Suppressor macrophage (primary cell): ENCODE measurements at regions not wholly inside any gene's neighbourhood (a gene's known extent, or its start where the extent isn't known, plus 50 kb on each side); places are given as distances from the start of the nearest gene placed in this dataset.
"Not testable (repeated sequence)": the region's sequence is repeated elsewhere in the genome, so short reads cannot be mapped to it uniquely, and the experiment has no call there.

Source experiments
- DNase-seq, 4 experiments: peaks; one replicate each; pipeline ENCODE4 v3.0.0-alpha.2; 2020 to 2022

- no peak for DNase-seq
These were observed 483.6 kb downstream of the GBE1 start for GRCh38 chr3:81277853-81278252.

- no peak for DNase-seq
These were observed 486.8 kb downstream of the GBE1 start for GRCh38 chr3:81274671-81275070.

DNA sequence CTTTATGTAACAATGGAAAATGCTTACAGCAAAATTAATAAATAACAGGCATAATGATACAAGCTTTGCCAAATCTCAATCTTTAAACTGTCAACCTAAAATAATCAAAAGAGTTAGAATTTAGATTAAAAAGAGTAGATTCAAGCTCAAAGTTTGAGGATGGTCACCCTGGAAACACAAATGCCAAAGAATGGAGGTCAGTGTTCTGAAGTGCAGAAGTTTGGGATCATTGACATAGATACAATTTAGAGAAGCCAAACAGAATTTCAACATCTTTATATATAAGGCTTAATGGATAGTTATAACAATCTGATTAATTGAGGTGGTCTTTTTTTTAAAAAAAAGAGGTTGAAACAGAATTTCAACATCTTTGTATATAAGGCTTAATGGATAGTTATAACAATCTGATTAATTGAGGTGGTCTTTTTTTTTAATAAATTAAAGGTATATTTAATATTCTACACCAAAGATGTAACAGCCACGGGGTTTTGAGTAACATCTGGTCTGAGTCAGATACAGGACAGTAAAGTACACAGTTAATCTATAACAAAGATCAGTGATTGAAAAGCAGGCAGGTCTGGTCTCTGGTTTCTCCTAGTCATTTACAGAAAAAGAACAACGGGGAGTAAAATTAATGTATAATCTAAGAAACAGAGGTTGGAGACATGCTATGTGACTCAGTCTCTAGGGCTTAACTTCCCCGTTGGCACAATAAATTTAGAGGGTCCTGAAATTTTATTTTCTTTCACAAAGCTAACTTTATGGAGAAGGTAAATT lies 490.7 kb downstream of the GBE1 start:
- DNase-seq: no peak

DNA sequence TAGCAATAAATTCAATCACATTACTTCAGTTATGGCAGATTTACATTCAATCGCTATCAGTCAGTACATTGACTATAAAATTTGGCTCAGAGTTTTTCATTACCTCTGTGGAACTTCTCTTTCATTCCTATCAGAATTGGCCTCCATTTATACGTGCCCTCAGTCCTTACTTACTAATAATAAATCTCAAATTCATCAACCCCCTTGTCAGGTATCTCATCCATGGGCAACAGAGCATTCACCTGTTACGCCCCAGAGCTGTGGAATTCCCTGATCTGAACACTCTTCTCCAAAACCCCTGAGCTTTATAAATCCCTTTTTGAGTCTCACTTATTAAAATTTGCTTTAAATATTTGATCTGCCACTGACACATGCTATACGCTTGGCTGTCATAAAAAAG lies 492.9 kb downstream of the GBE1 start:
- DNase-seq: no peak

DNA sequence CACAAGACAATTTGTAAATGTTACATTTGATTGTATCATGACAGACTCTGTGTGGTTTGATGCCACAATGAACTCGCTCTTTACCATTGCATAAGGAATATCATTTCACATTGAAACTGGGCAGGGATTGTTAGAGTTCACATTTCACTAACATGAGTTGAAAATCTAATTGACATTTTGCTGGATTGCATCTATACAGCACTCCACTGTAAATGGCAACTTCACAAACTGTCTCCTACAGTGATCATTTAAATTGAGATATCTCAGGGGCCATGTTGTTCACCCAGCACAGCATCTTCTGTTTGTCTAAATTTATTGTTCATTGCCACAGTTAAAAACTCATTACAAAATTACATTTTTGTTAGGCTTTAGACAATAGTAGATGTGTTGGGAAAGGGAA lies 499.4 kb downstream of the GBE1 start:
- no peak for DNase-seq

DNA sequence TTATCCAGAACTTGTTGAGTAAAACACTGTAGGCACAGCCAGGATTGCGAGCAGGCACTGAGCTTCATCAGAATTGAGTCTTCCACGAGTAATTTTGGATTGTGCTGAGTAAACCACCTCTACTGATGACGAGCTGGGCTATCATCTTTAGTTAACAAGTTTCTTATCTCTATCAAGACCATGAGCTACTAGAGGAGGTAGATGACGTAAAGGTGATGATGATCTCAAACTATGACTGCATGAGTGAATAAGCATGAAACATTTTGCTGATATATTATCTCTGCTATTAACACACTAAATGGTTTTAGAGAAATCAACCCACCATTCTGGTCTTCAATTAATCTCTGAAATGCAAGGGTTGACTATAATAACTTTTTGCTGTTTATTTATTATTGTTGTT lies 506.0 kb downstream of the GBE1 start:
- DNase-seq: no peak

GRCh38 chr3:81251096-81251495 lies 510.3 kb downstream of the GBE1 start:
- DNase-seq: no peak

DNA sequence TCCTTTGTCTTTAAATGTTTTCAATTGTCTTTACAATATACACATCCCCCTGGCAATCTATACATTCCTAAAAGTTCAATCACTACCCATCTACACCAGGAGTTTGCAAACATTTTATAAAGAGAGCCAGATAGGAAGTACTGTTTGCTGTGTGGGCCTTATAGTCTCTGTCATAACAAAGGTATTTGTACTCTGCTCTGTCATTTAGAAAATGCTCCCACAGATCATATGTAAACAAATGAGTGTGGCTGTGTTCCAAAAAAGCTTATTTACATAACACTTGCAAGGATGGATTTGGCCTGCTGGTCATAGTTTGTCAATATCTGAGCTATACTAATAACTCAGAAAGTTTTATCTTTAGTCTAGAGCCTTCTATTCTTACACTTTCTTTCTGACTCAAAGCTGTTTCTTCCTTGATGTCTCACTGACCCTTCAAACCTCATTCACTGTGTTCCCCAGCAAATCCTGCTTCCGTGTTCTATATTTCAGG lies 511.9 kb downstream of the GBE1 start:
- DNase-seq: no peak

DNA sequence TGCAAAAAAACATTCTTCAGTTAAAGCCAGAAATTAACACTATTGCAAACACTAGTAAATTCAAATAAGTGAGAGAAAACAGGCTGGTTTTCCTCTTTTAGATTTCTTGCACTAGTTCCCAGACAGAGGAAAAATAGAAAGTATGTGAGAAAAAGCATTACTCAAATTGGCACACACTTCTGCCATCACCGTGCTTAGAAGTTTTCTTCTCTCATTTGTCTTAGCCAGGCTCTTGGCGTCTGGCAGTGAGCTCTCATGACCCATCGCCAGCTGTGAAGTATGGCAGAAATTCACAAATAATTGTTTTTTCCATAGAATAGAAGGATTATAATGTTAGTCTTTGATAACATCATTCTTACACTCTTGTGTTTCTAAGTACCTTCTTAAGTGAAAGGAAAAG lies 515.9 kb downstream of the GBE1 start:
- no peak for DNase-seq

GRCh38 chr3:81245043-81245442 lies 516.4 kb downstream of the GBE1 start:
- no peak for DNase-seq

DNA sequence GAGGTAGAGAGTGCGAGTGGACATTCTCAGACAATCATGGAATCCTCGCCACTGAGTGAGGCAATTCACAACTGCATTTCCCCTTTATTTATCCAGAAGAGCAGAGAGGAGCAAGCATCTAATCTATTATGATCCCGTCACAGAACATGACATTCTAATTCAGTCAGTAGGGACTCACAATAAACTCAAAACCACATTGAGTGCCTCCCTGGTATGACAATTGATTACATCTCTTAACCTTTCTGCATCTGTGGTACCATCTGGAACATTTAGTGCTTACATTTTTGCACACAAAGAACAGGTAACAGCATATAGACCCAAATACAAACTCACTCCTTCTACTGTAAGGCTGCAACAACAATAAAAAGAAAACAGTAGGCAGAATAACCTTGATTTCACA lies 517.2 kb downstream of the GBE1 start:
- no peak for DNase-seq

- DNase-seq: peak in 1 of 4 experiments; percentile 2
These were observed 518.6 kb downstream of the GBE1 start for GRCh38 chr3:81242871-81243270.

GRCh38 chr3:81237181-81237580 lies 524.3 kb downstream of the GBE1 start:
- DNase-seq: no peak

DNA sequence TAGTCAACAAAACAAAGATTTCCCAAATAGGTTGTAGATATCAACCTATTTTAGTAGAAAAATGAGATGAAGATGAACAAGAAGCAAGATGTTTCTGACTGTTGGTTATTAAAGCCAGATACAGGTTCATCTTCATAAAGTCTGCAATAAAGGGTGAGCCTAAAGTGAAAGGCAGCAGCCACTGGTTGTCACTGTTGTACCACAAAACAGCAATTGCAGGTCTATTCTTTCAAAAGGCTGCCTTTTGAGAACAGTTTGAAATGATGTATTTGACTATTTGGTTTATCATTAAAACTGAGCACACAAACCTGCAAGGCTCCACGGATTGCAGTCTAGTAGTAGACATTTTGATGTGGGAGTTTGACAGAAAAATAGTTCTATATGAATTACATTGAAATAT lies 543.4 kb downstream of the GBE1 start:
- DNase-seq: no peak

DNA sequence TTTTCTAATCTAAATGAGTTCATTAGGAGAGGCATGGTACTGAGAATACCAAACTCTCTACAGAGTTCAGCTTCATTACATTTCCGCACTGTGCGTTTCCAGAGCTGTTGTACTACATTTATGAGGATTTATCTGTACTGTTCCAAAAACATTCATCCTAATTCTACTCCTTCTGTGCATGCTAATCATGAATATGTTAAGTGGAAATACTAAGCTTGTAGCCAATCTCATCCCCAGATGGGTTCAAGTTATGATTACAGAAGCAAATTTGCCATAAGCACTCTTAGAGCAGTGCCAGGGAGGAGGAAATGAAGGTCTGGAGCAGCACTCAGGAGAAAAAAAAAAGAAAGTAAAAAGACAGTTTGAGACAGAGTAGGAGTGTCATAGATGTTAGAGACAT lies 544.3 kb downstream of the GBE1 start:
- DNase-seq: no peak

DNA sequence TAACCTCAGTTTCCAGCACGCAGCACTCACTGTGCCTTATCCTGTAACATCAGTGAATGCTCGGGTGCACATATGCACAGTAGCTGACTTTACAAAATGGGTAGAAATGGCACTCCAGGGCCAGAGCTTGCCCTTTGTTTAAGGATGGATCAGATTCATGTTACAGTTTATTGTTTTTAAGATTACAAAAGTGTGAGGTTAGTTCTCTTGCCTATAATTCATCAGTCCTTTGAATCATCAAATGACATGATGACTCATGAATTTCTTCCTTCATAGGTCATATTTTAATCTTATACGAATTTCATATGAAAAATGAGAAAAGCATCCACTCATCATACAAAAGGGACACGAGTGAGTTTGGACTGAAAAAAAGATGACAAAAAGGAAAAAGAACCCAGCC lies 545.3 kb downstream of the GBE1 start:
- DNase-seq: no peak

- DNase-seq: no peak
These were observed 546.8 kb downstream of the GBE1 start for GRCh38 chr3:81214631-81215030.

DNA sequence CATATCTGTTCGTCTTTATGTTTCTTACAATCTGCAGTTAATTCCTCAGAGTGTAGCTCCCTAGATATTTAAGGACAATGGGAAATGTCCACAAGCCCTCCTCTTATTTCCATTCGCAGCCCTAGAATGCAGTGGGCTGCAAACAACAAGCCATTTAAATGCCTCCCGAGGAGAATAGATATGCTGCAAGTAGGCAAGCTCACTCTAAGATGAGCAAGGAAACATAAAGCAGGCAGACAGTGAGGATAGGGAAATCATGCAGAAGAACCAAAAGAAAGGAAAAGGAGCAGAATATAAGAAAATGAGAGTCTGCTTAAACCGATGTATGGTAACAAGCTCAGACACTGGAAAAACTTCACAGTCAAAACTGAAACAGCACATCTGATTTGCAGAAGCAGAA lies 561.9 kb downstream of the GBE1 start:
- no peak for DNase-seq

GRCh38 chr3:81198756-81199155 lies 562.7 kb downstream of the GBE1 start:
- no peak for DNase-seq

DNA sequence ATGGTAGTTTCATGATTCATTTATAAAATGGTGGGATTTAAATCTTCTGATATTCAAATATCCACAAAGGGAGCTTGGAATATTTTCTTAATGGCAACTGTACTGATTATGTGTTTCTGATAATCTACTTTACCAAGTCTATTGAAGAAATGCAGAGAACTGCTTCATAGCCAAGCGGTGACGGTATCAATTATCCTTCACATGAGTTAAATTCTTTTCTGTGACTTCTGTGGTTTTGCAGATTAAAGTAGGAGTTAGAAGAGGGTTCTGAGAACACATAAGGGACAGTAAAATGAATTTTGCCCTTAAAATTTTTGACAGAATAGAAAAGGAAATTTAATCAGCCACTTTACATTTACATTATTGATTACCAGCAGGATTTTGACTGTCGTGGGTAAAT lies 563.2 kb downstream of the GBE1 start:
- no peak for DNase-seq

DNA sequence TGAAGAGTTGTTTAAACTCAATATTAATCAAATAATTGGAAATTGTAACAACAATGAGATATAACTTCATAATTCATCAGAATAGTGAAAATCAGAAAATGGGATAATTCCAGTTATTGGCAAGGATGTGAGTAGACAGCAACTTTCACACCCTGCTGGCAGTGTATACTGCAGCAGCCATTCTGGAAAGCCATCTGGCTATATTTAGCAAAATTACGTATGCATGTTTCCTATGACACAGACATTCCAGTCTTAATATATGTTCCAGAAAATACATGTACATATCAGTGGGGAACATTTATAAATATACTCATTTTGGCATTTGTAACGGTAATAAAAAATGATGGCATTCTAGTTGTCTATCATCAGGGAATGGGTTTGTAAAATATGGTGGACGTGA lies 564.1 kb downstream of the GBE1 start:
- DNase-seq: no peak

DNA sequence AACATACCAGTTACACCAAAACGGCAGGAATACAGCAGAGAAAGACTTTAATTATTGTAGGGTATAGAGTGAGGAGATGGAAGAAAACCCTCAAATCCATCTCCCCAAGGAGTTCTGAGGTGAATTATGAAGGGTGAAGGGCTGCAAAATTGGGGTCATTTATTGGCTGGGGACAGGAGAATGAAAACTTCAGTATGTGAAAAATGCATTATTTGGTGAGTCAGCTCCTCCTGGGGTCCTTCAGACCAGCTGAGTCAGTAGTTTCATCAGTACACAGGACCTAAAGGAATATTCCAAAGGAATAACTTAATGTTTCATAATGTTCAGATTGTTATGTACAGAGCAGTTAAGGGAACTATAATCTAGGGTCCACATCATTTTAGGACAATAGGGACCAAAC lies 566.0 kb downstream of the GBE1 start:
- no peak for DNase-seq

DNA sequence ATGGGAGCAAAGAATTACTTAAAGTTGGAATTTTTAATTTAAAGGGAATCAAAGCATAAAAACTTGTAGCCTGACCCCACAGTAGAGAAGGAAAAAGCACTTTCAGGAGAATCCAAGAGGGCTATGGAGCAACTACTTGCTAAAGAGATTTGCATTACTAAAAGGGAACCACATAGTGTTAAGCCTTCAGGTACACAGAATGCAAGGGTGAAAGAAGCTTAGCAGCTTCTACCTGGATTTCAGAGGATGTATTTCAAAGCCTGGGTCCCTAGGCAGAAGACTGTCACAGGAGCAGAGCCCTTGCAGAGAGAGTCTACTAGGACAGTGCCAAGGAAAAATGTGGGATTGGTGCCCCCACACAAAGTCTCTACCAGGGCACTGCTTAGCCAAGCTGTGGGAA lies 575.0 kb downstream of the GBE1 start:
- no peak for DNase-seq

DNA sequence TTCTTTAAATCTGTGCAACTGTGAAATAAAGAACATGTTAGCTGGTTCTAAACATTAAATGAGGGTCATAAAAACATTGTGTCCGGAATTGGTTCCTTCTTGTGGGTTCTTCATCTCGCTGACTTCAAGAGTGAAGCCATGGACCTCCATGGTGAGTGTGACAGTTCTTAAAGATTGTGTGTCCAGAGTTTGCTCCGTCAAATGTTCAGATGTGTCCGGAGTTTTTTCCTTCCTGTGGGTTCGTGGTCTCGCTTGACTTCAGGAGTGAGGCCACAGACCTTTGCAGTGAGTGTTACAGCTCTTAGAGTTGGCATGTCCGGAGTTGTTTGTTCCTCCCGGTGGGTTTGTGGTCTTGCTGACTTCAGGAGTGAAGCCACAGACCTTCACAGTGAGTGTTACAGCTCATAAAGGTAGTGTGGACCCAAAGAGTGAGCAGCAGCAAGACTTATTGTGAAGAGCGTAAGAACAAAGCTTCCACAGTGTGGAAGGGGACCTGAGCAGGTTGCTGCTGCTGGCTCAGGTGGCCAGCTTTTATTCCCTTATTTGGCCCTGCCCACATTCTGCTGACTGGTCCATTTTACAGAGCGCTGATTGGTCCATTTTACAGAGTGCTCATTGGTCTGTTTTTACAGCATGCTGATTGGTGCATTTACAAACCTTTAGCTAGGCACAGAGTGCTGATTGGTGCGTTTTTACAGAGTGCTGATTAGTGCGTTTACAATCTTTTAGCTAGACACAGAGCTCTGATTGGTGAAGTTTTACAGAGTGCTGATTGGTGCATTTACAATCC lies 579.2 kb downstream of the GBE1 start:
- not testable (repeated sequence) for DNase-seq
